T-helper 2 cell (primary cell): ENCODE measurements at regions not wholly inside any gene's neighbourhood (a gene's known extent, or its start where the extent isn't known, plus 50 kb on each side); places are given as distances from the start of the nearest gene placed in this dataset.

Source experiments
- DNase-seq, 5 experiments: peaks; one replicate each; pipeline versions ENCODE4 v3.0.0 to v3.0.0-alpha.2; 2012 to 2022

GRCh38 chr5:137567226-137567625 is 68.1 kb upstream of the SPOCK1 start:
- DNase-seq: no peak

GRCh38 chr5:137566780-137567179 is 67.7 kb upstream of the SPOCK1 start:
- DNase-seq: no peak

- DNase-seq: no peak
These were observed 67.0 kb upstream of the SPOCK1 start for GRCh38 chr5:137566118-137566541.

GRCh38 chr5:137565450-137565849 is 66.3 kb upstream of the SPOCK1 start:
- no peak for DNase-seq

GRCh38 chr5:137564398-137564961 is 65.4 kb upstream of the SPOCK1 start:
- no peak for DNase-seq

GRCh38 chr5:137563646-137564397 is 64.7 kb upstream of the SPOCK1 start:
- no peak for DNase-seq

GRCh38 chr5:137563301-137563645 is 64.1 kb upstream of the SPOCK1 start:
- DNase-seq: no peak

- no peak for DNase-seq
These were observed 62.5 kb upstream of the SPOCK1 start for GRCh38 chr5:137561608-137562007.

- DNase-seq: peak in 1 of 5 experiments; percentile 8
These were observed 61.3 kb upstream of the SPOCK1 start for GRCh38 chr5:137560420-137560819.
